K562 (cell line): ENCODE measurements at regions not wholly inside any gene's neighbourhood (a gene's known extent, or its start where the extent isn't known, plus 50 kb on each side); places are given as distances from the start of the nearest gene placed in this dataset.

Experiments
- ATAC-seq: fragments of 200-7000 bp; cut with Tn5 transposase; 3 replicates; pipeline ENCODE4 v1.9.1; 2020; ENCODE audit warnings: moderate library complexity
- BruUV-seq: library from RNA; stranded (reverse); fragments of 400-500 nt; replicated peaks from 2 replicates; lab custom pipeline; 2021; lab: Mats Ljungman, UMichigan
- CTCF ChIA-PET: fragments of 300-600 bp; formaldehyde crosslinking; extraction: SDS; loops from one replicate; lab custom pipeline; 2021; ENCODE audit warnings: low intra/inter-chr PET ratio; lab: Yijun Ruan, JAX
- POLR2A ChIA-PET: fragments of 300-600, 350-650 bp; sonication (Branson Sonifier 250); formaldehyde crosslinking; extraction: SDS; loops from one replicate; lab custom pipeline; 2021; ENCODE audit warnings: antibody characterized with exemption, inconsistent platforms; lab: Yijun Ruan, JAX
- DNase-seq, 4 experiments: peaks; one replicate each; pipeline versions ENCODE4 v3.0.0 to v3.0.0-alpha.2; 2011 to 2018; ENCODE audit warnings: low spot score in 3 of 4, mixed read lengths in 3 of 4; ENCODE audit errors: extremely low read depth in 1 of 4
- FAIRE-seq: peaks from 2 replicates; lab custom pipeline; 2011; peaks lifted over from hg19 to GRCh38; lab: Jason Lieb, UNC
- H2AFZ ChIP-seq: 2 replicates; pipeline ENCODE4 v1.6.0; 2011; ENCODE audit warnings: low read depth, low read length, control low read depth, inconsistent platforms
- H3K27ac ChIP-seq: fragments of 200-600 bp; 3 replicates; pipeline ENCODE4 v1.8.0; 2011; ENCODE audit warnings: low read depth, mild to moderate bottlenecking, control low read depth, inconsistent platforms, low read length, moderate library complexity, mixed read lengths; ENCODE audit errors: extremely low read depth
- H3K27me3 ChIP-seq, 2 experiments: fragments of 300-600 bp in 1 of 2; 2 replicates in 1 of 2; 3 replicates in 1 of 2; pipeline versions ENCODE4 v1.6.0 to v1.8.0; 2011; ENCODE audit warnings: inconsistent platforms in 2 of 2, low read length in 2 of 2, mild to moderate bottlenecking in 1 of 2, mixed read lengths in 1 of 2, moderate library complexity in 1 of 2; ENCODE audit not compliant: control insufficient read depth in 2 of 2, insufficient read depth in 2 of 2
- H3K36me3 ChIP-seq: fragments of 300-600 bp; 3 replicates; pipeline ENCODE4 v1.8.0; 2011; ENCODE audit warnings: mild to moderate bottlenecking, low read length, inconsistent platforms; ENCODE audit not compliant: control insufficient read depth, insufficient read depth
- H3K4me1 ChIP-seq, 2 experiments: fragments of 200-600 bp in 1 of 2; replicated peaks in 1 of 2; 2 replicates in 1 of 2; 3 replicates in 1 of 2; pipeline versions ENCODE4 v1.5.1 to v1.8.0; 2011; ENCODE audit warnings: inconsistent platforms in 2 of 2, low read length in 2 of 2, mild to moderate bottlenecking in 1 of 2, mixed read lengths in 1 of 2, moderate library complexity in 1 of 2; ENCODE audit not compliant: control insufficient read depth in 2 of 2, insufficient read depth in 2 of 2
- H3K4me2 ChIP-seq: 2 replicates; pipeline ENCODE4 v1.6.1; 2011; ENCODE audit warnings: low read length, control low read depth, inconsistent platforms, mixed read lengths; ENCODE audit not compliant: insufficient read depth
- H3K4me3 ChIP-seq: fragments of 200-600 bp; sonication (generic), shearing (Covaris generic); 2 replicates; pipeline ENCODE4 v1.5.1; 2016; ENCODE audit warnings: control low read depth, inconsistent platforms
- H3K79me2 ChIP-seq: fragments of 200-600 bp; 3 replicates; pipeline ENCODE4 v1.8.0; 2011; ENCODE audit warnings: low read length, inconsistent platforms; ENCODE audit not compliant: control insufficient read depth, insufficient read depth
- H3K9ac ChIP-seq, 2 experiments: 2 replicates each; pipeline versions ENCODE4 v1.6.0 to v1.6.1; 2011; ENCODE audit warnings: low read depth in 2 of 2, low read length in 2 of 2, control low read depth in 1 of 2, inconsistent platforms in 1 of 2, mild to moderate bottlenecking in 1 of 2, mixed read lengths in 1 of 2; ENCODE audit not compliant: insufficient read depth in 1 of 2
- H3K9me1 ChIP-seq: one replicate; pipeline ENCODE4 v1.6.0; 2011; ENCODE audit warnings: inconsistent platforms, mild to moderate bottlenecking, low read length, moderate library complexity; ENCODE audit not compliant: control insufficient read depth, insufficient read depth
- H3K9me3 ChIP-seq: replicated peaks from 2 replicates; pipeline ENCODE4 v1.5.1; 2011; ENCODE audit warnings: low read depth, low read length, inconsistent platforms; ENCODE audit not compliant: control insufficient read depth, insufficient read depth
- H4K20me1 ChIP-seq: replicated peaks from 2 replicates; pipeline ENCODE4 v1.6.1; 2011; ENCODE audit warnings: low read length, inconsistent platforms, mixed read lengths; ENCODE audit not compliant: control insufficient read depth, insufficient read depth
- ARNT ChIP-seq, 2 experiments: fragments of 450-650 bp; IDR thresholded peaks; 2 replicates each; pipeline ENCODE4 v1.6.1; 2016; ENCODE audit warnings: mild to moderate bottlenecking in 1 of 2
- CCNT2 ChIP-seq: IDR thresholded peaks from 2 replicates; pipeline ENCODE4 v1.6.1; 2011; ENCODE audit warnings: borderline replicate concordance, low read depth, mild to moderate bottlenecking, moderate library complexity, mixed read lengths, low read length; ENCODE audit not compliant: insufficient read length; ENCODE audit errors: extremely low read depth
- HDAC2 ChIP-seq: fragments of 450-650 bp; IDR thresholded peaks from 2 replicates; pipeline ENCODE4 v1.6.1; 2016; ENCODE audit warnings: mild to moderate bottlenecking
- KDM4B ChIP-seq, 2 experiments: fragments of 450-650 bp in 1 of 2; sonication (generic) in 1 of 2; IDR thresholded peaks; 2 replicates each; pipeline ENCODE4 v1.6.1; 2016 to 2017; ENCODE audit warnings: borderline replicate concordance in 2 of 2, antibody characterized with exemption in 1 of 2, low read depth in 1 of 2, mild to moderate bottlenecking in 1 of 2
- NFRKB ChIP-seq: fragments of 450-650 bp; IDR thresholded peaks from 2 replicates; pipeline ENCODE4 v1.6.1; 2016; ENCODE audit warnings: low read depth
- NR1H2 ChIP-seq: sonication (generic); formaldehyde crosslinking; IDR thresholded peaks from 2 replicates; pipeline ENCODE4 v1.4.0; 2020; ENCODE audit warnings: mild to moderate bottlenecking, missing genetic modification reagents
- POLR2H ChIP-seq: IDR thresholded peaks from 2 replicates; pipeline ENCODE4 v1.6.1; 2016; ENCODE audit warnings: missing genetic modification characterization, low read depth, mild to moderate bottlenecking, control low read depth, missing compliant biosample characterization, moderate library complexity
- SRSF9 ChIP-seq: fragments of 200-400 bp; formaldehyde crosslinking; IDR thresholded peaks from 2 replicates; pipeline ENCODE4 v1.6.1; 2017; ENCODE audit warnings: low read depth, low read length, borderline replicate concordance
- WHSC1 ChIP-seq: IDR thresholded peaks from one replicate; pipeline ENCODE4 v1.6.1; 2012; ENCODE audit warnings: low read length, control low read depth, inconsistent platforms
- ZBTB8A ChIP-seq: fragments of 450-650 bp; IDR thresholded peaks from 2 replicates; pipeline ENCODE4 v1.6.1; 2018; ENCODE audit warnings: mild to moderate bottlenecking, moderate library complexity; ENCODE audit not compliant: partially characterized antibody
- ZC3H4 ChIP-seq: sonication (generic); formaldehyde crosslinking; IDR thresholded peaks from 2 replicates; pipeline ENCODE4 v1.9.0; 2021; ENCODE audit warnings: missing genetic modification reagents, borderline replicate concordance
- ZNF3 ChIP-seq: fragments of 250-450 bp; sonication (Bioruptor Pico); IDR thresholded peaks from 2 replicates; pipeline ENCODE4 v1.5.0; 2021; ENCODE audit warnings: mild to moderate bottlenecking, moderate library complexity
- ZNF639 ChIP-seq, 2 experiments: fragments of 200-800 bp in 1 of 2; sonication (Bioruptor generic) in 1 of 2; sonication (generic) in 1 of 2; formaldehyde crosslinking in 1 of 2; IDR thresholded peaks in 1 of 2; conservative IDR thresholded peaks in 1 of 2; 2 replicates each; pipeline versions ENCODE4 v1.5.0 to v1.6.1; 2016 to 2020; ENCODE audit warnings: missing compliant biosample characterization in 1 of 2, missing genetic modification characterization in 1 of 2, missing genetic modification reagents in 1 of 2
- WGBS: fragments of 100-300 bp; shearing (Covaris generic); methylation state at CpG from one replicate; pipeline ENCODE4 v1.1.6; 2016; ENCODE audit warnings: low coverage, mixed read lengths; ENCODE audit not compliant: insufficient coverage; ENCODE audit errors: missing lambda C conversion rate; 5-methylcytosine and 5-hydroxymethylcytosine counted together
- in situ Hi-C: fragments of 300-500 bp; cut with MboI; formaldehyde crosslinking; loops from 4 replicates; pipeline ENCODE4 v1.15.0; 2018; ENCODE audit warnings: inconsistent platforms, mixed read lengths
- intact Hi-C: fragments of 100-400 bp; cut with micrococcal nuclease; formaldehyde crosslinking; loops from 2 replicates; pipeline ENCODE4 v1.14.2; 2022
- TF ChIP-seq, protein P1 (sequence below): fragments of 450-650 bp; IDR thresholded peaks from 2 replicates; pipeline ENCODE4 v1.6.1; 2017; ENCODE audit warnings: antibody characterized with exemption
- TF ChIP-seq, protein P2 (sequence below), 3 experiments: IDR thresholded peaks in 2 of 3; conservative IDR thresholded peaks in 1 of 3; 2 replicates each; pipeline ENCODE4 v1.5.1; 2011 to 2012; ENCODE audit warnings: low read length in 3 of 3, mild to moderate bottlenecking in 3 of 3, control low read depth in 2 of 3, improper control_type of control experiment in 1 of 3, inconsistent platforms in 1 of 3, low read depth in 1 of 3, mixed read lengths in 1 of 3, moderate library complexity in 1 of 3; ENCODE audit not compliant: insufficient read depth in 2 of 3

DNA sequence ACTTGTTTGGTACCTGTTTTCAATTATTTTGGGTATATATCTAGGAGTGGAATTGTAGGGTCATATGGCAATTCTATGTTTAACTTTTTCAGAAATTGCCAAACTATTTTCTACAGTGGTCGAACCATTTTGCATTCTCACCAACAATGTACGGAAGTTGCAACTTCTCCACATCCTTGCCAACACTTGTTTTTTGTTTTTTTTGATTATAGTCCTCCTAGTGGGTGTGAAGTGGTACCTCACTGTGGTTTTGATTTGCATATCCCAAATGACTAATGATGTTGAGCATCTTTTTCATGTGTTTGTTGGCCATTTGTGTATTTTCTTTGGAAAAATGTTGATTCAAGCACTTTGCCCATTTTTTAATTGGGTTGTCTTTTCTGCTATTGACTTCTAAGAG is 122.1 kb downstream of the RPS24 start:
- no peaks in the 10 kb centered on the region for H3K9me1 ChIP-seq
- no peak overlapping the region for H3K9ac ChIP-seq
- 0% methylated on average over 2 of the region's 2 CpGs for WGBS
- BruUV-seq = no TSS peak
- ChIA-PET POLR2A (no interaction called here), CTCF (interaction anchor here (0.7 kb wide), 1 partner anchor 109 kb away, joined by 3 read pairs; no protein-coding TSS in a partner anchor)
- no peak for ATAC-seq
- H2AFZ ChIP-seq = no peak overlapping the region
- no peak overlapping the region for H3K4me3 ChIP-seq
- H3K4me2 ChIP-seq = no peak overlapping the region
- FAIRE-seq = no peak
- intact Hi-C loops (no loop called here), in situ Hi-C loops (no loop called here)
- no peak for DNase-seq
- no peak overlapping the region for H3K27ac ChIP-seq
- no peaks in the 10 kb centered on the region for H3K79me2 ChIP-seq
- H3K27me3 ChIP-seq = peaks cover 0 to 3% of the 10 kb centered on the region in 2 experiments; a peak in 3 of 5 replicates
- H3K4me1 ChIP-seq = no peaks in the 10 kb centered on the region
- H3K9me3 ChIP-seq = no peaks in the 10 kb centered on the region
- H4K20me1 ChIP-seq = no peaks in the 10 kb centered on the region
- H3K36me3 ChIP-seq = no peaks in the 10 kb centered on the region
- TF ChIP-seq ARNT (IDR thresholded peaks at IDR 0.05) (no peak), WHSC1 (no peak), ZNF3 (CRISPR knock-in tag) (no peak), POLR2H (no peak), HDAC2 (no peak), CCNT2 (no peak), ZBTB8A (no peak), SRSF9 (no peak), NR1H2 (no peak), KDM4B (IDR thresholded peaks at IDR 0.05; ENCODE audit: borderline replicate concordance in 2 of 2, low read depth in 1 of 2) (no peak), NFRKB (no peak), ZC3H4 (CRISPR knock-in tag) (no peak), ZNF639 (CRISPR knock-in tag; conservative IDR thresholded peaks at IDR 0.05 in 1 of 2, IDR thresholded peaks at IDR 0.05 in 1 of 2) (no peak)
- TF ChIP-seq, protein P1, sequence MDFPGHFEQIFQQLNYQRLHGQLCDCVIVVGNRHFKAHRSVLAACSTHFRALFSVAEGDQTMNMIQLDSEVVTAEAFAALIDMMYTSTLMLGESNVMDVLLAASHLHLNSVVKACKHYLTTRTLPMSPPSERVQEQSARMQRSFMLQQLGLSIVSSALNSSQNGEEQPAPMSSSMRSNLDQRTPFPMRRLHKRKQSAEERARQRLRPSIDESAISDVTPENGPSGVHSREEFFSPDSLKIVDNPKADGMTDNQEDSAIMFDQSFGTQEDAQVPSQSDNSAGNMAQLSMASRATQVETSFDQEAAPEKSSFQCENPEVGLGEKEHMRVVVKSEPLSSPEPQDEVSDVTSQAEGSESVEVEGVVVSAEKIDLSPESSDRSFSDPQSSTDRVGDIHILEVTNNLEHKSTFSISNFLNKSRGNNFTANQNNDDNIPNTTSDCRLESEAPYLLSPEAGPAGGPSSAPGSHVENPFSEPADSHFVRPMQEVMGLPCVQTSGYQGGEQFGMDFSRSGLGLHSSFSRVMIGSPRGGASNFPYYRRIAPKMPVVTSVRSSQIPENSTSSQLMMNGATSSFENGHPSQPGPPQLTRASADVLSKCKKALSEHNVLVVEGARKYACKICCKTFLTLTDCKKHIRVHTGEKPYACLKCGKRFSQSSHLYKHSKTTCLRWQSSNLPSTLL = no peak
- TF ChIP-seq, protein P2, sequence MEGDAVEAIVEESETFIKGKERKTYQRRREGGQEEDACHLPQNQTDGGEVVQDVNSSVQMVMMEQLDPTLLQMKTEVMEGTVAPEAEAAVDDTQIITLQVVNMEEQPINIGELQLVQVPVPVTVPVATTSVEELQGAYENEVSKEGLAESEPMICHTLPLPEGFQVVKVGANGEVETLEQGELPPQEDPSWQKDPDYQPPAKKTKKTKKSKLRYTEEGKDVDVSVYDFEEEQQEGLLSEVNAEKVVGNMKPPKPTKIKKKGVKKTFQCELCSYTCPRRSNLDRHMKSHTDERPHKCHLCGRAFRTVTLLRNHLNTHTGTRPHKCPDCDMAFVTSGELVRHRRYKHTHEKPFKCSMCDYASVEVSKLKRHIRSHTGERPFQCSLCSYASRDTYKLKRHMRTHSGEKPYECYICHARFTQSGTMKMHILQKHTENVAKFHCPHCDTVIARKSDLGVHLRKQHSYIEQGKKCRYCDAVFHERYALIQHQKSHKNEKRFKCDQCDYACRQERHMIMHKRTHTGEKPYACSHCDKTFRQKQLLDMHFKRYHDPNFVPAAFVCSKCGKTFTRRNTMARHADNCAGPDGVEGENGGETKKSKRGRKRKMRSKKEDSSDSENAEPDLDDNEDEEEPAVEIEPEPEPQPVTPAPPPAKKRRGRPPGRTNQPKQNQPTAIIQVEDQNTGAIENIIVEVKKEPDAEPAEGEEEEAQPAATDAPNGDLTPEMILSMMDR (IDR thresholded peaks at IDR 0.05 in 2 of 3, conservative IDR thresholded peaks at IDR 0.05 in 1 of 3; ENCODE audit: insufficient read depth in 2 of 3, low read depth in 1 of 3, low read length in 3 of 3) = peak in 2 of 3 experiments; percentile 14 to 28; a peak in 2 of 6 replicates
